Stimulated activated CD4-positive, alpha-beta T cell treated with anti-CD3 and anti-CD28 coated beads, Interleukin-4, amount 100 ng/mL, for 24 hours (primary cell): ENCODE measurements at regions not wholly inside any gene's neighbourhood (a gene's known extent, or its start where the extent isn't known, plus 50 kb on each side); places are given as distances from the start of the nearest gene placed in this dataset.
"Not testable (repeated sequence)": the region's sequence is repeated elsewhere in the genome, so short reads cannot be mapped to it uniquely, and the experiment has no call there.

ENCODE experiments used
- DNase-seq: peaks from one replicate; pipeline ENCODE4 v3.0.0-alpha.2; 2020

DNA sequence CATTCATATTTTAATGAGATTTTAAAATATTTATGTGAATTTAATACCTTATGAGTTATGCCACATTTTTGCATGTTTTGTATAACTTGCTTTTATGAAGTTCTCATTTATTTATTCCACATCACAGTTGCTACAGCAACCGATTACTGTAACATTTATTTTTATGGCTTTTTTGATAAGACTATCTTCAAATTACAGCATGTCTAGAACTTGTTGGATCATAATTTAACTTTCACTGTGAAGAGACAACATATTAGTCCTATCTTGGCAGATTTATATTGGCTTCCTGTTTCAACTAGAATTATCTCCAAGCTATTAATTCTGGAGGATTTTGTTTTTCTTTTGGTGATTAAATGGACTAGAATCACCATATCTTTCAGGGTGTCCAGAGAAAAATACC lies 793.7 kb upstream of the SLITRK5 start:
- no peak for DNase-seq

DNA sequence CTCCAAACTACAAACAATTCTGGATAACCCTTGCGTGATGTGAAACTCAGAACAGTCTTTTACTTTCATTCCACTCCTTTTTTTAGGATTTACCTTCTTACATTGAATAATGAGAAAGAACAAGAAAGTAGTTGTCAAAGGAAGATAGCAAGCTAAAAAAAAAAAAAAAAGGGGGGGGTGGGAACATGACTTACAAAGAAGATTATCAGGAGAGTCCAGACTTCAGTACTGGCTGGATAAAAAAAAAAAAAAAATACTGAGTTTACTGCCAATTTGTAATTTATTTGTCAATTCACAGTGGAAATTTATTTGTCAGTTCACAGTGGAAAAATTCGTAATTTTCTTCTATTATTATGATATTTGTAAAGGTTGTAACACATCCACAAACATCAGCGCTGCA lies 792.4 kb upstream of the SLITRK5 start:
- DNase-seq, result no peak

DNA sequence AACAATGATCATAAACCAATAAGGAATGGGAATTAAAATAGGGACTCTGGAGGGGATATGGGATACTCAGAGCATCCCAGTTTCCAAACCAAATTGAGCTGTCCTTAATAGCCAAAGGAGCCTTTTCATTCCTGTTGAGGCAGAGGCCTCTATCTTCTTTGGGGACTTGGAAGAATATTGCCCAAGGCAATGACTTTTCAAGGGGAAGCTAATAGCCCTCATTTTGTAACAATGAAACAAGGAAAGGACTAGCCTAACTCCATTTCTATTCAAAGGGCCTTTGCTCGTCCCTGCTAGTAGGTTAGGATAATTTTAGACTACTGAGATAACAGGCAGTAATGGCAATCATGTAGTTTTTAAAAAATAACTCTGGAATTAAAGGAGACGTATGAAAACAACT lies 789.8 kb upstream of the SLITRK5 start:
- no peak for DNase-seq

DNA sequence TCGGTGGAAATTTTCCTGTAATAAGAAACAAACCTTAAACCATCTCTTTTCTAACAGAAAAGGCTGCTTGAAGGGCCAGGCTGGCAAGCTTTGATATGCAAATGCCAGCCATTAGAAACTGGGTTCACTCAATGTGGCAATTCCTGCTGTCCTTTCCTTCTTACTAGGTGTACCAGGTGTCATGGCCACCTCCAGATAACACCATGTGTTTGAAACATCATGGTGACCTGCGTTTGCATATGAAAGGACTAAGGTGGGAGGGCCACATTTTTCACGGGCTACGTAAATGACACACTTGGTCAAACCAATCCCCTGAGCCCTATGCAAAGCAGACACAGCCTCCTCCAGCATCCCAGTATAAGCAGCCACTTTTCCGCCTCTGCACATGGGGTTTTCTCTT lies 789.1 kb upstream of the SLITRK5 start:
- DNase-seq, result no peak

DNA sequence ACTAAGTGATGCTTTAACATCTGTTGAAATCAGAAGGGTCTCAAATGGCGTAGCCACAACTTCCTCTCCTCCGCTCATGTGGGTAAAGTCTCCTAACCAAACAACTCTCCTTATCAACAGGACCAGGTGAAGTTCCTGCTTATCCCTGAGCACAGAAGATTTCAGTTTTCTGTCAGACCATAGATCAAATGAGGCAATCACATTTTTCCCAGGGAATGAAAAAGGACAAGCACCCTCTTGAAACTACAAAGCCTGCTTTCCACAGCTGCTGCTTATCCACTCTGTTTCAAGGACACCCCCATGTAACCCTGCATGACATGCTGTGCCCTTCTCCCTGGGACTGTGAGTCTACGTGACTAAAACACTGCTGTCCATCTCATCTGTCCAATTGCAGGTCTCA lies 788.3 kb upstream of the SLITRK5 start:
- DNase-seq, result no peak

DNA sequence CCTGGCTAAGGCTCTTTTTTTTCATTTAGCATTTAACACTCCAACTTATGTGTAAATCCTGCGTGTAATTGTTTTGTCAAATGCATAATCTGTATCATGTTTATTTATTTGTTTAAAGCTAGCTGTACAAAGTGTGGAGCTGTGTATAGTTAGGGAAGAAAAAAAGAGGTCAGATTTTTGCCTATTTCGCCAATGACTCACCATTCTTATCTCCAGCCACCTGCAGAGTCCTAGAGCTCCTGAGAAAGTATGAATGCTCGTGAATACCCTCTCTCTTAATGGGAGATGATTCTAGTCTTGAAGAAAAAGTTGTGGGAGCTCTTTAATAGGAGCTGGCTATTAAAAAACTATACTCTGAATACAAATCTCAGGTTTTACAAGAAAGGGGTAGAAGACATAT lies 778.8 kb upstream of the SLITRK5 start:
- no peak for DNase-seq

DNA sequence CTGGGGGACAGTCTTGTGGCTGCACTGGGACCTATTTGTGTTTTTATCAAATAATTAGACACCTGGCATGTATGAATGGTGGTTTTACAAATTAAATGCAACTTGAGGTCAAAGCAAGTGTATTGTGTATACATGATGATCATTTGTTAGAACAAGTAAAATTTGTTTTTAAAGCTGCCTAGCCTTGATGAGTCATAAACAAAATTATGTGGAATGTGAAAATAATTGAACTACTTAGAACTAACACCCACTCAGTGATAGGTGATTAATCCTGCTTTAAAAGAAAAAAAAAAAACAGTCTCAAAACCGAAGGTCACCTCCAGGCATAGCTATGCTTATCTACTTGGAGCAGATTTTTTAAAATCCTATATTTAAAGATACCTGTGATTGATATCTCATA lies 770.3 kb upstream of the SLITRK5 start:
- no peak for DNase-seq

DNA sequence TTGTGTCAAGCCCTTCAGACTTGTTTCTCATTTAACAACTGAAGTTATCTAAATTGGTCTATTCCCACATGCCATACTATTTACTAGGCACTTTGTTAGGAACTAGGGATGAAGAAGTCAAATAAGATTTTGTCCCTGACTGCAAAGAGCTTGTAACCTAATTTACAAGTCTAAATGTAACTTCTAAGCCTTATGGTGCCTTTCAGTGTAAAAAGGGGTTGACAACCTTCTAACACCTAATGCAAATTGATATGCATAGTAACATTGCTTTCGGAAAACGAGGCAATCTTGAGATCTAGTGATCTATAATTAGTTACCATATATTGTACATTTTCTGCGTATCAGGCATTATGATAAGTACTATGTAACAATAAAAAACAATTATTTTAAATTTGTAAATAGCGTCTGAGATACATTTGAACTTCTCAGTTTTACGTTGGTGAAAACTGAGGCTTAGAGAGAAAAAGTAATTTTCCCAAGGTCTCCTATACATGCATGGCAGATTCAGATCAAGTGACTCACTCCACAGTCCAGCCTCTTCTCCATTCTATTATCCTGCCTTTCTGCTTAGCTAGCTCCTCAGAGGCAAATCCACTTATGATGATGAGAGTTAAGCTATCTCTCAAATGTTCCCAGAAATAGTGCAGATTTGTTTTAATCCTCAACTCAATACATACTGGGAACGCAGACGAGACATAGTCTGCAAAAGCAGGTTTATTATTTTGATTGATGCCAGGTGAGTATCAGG lies 764.9 kb upstream of the SLITRK5 start:
- no peak for DNase-seq

DNA sequence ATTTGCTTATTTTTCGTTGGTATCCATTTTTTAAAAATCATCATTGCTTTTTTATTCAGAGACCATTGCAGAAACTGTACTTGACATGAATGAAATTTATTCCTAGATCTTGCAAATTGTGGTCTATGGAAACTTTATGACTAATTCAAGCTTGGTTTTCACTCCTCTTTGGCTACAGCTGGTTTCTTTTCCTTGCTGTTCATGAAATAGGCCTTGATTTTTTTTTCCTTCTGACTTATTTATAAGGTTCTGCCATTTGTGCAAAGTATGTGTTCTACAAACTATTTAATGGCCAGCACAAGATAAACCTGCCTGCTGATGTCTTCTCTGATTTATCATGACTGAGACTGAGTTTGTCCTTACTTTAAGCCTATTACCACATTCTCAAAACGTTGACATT lies 764.0 kb upstream of the SLITRK5 start:
- no peak for DNase-seq

DNA sequence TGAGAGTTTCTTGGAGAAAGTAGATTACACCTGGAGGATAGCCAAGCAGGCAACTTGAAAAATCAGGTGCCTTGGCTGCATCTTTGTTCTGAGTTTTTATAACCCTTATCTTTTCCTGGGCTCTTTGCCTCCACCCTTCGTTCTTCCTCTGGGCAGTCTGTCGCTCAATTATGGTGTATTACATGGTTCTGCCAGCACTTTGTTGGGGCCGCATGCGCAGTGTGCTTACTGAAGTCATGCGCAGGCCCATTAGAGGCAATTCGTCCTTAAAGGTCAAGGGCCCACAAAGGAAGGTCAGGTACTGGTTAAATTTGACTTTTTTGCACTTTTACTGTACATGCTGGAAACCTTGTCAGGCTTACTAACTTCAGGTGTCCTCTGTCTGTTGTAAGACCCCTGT lies 761.9 kb upstream of the SLITRK5 start:
- no peak for DNase-seq

DNA sequence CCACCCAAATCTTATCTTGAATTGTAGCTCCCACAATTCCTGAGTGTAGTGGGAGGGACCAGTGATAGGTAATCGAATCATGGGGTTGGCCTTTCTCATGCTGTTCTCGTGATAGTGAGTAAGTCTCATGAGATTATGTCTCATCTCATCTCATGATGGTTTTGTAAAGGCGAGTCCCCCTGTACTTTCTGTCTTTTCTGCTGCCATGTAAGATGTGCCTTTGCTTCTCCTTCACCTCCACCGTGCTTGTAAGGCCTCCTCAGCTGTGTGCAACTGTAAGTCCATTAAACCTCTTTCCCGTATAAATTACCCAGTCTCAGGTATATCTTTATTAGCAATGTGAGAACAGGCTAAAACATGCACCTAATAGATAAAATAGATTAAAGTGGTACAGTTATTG lies 756.4 kb upstream of the SLITRK5 start:
- no peak for DNase-seq

DNA sequence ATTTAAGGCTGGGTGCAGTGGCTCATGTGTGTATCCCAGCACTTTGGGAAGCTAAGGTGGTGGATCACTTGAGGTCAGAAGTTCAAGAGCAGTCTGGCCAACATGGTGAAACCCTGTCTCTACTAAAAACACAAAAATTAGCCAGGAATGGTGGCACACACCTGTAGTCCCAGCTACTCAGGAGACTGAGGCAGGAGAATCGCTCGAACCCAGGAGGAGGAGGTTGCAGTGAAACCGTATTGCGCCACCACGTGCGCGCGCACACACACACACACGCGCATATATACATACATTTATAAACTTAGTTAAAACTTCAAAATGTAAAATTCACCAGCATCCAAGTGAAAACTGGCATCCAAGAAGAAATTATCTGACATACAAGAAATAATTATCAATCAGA lies 753.7 kb upstream of the SLITRK5 start:
- not testable (repeated sequence) for DNase-seq

DNA sequence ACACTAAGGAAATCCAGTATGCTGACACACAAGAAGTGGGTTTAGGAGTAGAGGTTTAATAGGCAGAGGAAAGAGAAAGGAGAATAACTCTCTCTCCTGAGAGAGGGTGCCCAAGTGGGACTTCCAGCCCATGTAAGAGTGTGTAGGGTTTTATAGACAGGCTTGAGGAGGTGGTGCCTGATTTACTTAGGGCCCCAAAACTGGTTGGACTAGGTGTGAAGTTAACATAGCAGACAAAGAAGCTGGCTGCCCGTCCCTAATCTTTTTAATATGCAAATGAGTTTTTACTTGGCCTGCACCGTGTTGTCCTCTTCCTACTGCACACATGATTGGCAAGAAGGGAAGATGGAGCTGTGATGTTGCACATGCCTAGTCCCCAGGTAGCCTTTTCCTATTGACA lies 752.5 kb upstream of the SLITRK5 start:
- DNase-seq, result no peak

DNA sequence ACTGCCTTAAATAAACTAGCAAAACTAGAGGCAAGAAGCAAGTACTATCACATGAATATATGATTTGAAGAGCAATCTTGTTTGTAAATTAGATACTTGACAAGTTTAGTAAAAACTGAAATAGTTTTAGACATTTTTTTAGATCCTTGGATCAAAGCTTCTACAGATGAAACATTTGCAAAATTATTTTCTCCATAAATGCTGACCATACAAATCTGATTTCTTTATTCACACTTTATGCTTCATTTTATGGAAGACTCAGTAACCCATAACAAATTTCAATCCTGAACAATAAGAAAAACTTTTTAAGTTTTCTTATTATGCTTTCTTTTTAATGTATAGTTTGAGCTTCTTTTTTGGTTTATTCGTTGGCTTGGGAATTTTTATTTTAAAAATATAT lies 750.2 kb upstream of the SLITRK5 start:
- DNase-seq, result no peak

DNA sequence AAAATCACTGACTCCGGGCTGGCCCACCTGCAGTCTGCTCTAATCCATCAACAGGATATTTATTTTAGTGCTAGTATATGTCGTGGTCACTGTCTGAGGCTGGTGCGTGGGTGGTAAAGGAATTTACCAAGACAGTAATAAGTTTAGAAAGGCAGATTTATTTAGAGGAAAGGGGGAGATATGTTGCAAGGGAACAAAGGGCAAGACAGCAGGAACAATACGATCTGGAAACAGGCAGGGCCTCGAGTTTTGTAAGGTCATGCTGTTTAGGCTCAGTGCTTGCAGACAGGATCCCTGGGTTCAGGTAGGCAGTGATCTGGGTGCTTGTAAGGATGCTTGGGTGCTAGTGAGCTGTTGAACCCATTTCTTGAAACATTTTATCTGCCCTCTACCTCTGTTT lies 748.2 kb upstream of the SLITRK5 start:
- DNase-seq, result no peak

DNA sequence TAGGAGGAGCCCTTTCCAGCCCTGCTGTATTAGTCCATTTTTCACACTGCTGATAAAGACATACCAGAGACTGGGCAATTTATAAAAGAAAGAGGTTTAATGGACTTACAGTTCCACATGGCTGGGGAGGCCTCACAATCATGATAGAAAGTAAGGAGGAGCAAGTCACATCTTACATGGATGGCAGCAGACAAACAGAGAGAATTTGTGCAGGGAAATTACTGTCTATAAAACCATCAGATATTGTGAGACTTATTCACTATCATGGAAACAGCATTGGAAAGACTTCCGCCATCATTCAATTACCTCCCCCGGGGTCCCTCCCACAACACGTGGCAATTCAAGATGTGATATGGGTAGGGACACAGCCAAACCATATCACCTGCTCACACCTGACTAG lies 744.3 kb upstream of the SLITRK5 start:
- not testable (repeated sequence) for DNase-seq

DNA sequence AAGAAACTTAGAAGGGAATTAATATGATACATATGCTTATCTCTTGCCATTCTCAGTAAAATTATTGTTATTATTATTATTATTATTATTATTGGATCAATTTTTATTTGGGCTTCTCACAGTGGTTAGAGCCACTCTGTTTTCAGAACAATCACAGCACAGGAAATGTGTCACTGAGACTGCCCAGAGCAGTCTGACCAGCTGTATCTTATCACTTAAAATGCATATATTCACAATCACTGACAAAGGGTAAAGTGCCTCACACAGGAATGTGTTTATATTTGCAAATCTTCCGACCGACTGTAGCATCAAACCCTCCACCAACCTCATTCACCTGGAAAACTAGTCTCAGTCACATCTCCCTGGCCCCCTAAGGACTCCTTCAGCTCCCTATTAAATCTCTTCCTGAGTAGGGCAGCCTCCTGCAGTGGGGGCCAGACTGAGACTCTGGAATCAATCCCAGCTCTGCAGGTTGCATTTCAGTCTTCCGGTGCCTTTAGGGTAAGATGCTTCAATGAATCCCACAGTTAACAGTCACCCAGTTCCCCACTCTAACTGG lies 738.3 kb upstream of the SLITRK5 start:
- DNase-seq, result no peak

DNA sequence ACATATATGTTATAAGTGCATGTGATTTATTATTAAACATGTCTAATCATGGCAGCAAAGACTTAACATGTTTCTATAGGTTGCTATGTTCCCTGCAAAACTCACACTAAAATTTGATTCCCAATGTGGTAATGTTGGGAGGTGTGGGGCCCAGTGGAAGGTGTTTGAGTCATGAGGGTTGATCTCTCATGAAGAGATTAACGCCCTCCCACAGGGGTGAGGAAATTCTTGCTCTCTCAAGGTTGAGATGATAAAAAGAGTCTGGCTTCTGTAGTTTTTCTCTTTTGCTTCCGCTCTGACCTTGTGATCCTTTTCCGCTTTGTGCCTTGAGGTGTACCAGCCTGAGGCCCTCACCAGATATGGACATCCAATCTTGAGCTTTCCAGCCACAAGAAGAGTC lies 737.5 kb upstream of the SLITRK5 start:
- no peak for DNase-seq

DNA sequence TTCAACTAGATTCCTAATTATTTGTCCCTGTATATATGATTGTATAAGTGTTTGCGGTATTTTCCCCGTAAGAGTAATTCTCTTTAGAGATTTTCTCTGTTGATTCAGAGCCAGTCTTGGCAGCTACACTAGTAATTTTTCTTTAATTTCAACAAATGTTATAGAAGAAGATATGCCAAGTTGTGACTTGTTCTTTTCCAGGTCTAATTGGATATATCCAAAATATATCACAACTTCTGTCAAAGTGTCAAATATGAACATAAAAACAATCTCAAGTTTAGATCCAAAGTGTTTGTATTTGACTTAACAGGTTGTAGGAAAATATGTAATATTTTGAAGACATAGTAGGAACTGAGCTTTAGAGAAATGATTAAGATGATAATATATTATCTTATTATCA lies 733.9 kb upstream of the SLITRK5 start:
- no peak for DNase-seq

DNA sequence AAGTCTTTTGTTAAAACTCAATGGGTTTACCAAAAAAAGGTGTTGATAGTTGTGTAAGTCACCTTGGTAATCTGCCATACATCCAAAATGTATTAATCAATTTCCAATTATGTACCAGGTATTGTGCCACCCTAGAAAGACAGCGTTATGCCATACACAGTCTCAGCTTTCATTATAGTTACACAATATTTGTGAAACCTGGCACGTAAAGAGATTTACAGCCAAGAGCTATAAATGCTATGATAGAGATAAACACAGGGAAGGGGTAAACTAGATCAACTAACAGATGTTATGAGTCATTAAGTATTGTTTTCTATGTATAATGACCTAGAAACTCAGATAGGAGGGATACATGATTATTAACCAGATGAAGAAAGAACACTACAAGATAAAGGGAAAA lies 725.6 kb upstream of the SLITRK5 start:
- no peak for DNase-seq

DNA sequence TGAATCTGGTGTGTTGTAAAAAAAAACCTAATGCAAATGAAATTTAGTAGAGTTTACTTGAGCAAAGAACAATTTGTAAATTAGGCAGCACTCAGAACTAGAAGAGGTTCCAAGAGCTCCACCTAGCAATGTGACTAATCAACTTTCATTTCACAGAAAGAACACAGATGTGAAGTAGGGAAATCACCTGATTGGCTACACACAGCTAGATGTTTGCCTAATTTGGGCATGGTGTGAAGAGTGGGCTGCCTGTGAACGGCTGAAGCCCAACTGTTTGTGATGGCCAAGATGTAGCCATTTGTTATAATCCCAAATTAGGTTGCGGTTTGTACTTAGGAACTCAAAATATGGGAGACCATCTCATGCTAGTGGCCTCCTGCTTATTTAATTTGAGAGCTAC lies 724.4 kb upstream of the SLITRK5 start:
- DNase-seq, result no peak

DNA sequence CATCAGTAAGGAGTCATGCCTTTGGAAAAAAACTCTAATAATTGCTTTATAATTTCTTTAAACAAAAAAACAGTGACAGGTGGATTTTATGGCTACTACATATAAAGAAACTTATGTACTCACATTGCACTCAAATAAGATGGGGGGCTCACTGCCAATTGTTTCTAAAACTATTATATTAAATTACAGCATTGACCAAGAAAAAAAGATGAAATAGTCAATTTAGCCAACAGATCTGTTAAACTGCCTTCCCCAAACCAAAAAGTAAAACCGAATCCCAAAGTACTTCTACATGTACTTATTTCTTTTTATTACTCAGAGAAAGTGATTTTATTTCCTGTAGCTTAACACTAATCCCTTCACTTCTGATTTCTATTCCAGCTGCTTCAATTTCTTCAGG lies 716.8 kb upstream of the SLITRK5 start:
- DNase-seq, result no peak

DNA sequence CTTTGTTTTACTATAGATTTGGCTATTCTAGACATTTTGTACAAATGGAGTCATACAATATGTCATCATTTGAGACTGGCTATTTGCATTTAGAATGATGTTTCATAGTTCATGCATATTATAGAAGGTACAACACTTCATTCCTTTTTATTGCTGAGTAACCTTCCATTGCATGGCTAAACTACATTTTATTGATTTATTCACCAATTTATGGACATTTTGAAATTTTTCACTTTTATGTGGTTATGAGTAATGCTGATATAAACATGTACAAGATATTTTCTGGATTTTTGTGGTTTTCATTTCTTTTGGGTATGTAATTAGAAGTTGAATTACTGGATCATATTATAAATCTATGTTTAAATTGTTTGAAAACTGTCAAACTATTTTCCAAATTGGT lies 710.3 kb upstream of the SLITRK5 start:
- DNase-seq, result no peak

DNA sequence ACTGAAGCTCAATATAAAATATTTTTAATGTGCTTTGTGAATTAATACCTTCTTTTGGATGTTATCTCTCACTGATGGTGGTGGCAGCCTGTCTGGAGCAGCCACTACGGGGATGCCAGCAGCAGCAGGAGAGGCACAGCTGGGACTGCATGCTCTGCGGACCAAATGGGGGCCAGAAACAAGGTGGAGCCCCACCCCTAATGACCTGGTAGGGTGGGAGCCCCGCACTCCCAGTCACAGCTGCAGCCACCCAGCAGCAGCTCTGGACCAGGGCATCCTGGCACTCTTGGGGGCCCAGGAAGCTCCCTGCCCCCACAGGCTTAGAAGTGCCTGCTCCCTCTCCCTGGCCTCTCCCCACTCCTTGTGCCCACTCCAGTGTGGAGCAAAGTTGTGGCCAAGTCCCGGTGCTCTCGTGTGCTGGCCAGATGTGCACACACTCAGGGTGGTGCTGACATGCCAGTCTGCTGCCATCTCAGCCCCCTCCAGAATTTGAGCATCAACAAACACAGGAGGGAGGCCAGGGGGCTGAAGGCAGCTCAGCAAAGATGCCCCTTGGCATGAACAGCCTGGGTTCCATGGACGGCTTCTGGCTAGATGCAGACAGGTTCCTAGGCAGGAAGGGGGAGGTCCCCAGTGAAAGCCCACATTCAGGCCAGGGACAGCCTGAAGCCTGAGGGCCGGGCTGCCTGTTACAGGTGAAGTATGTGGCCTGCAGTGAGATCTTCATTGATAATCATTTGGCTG lies 696.7 kb upstream of the SLITRK5 start:
- DNase-seq, result no peak

DNA sequence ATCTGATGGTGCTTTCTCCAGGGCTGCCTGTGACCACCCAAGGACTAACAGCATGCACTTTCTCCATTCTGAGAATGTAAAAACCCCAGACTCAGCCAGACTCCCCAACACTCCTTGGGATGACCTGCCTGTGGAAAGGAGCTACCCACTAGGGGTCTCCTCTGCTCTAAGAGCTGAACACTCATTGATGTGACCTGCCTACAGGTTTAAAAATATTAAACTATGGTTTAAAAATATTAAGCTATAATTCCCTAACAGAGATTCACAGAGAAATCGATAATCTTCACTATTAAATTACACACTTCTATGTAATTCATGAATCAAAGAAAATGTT lies 696.2 kb upstream of the SLITRK5 start:
- DNase-seq, result no peak
